GM18951 (cell line): ENCODE measurements at regions not wholly inside any gene's neighbourhood (a gene's known extent, or its start where the extent isn't known, plus 50 kb on each side); places are given as distances from the start of the nearest gene placed in this dataset.

Experiments
- POLR2A ChIP-seq: IDR thresholded peaks from 4 replicates; pipeline ENCODE4 v1.6.1; 2011; ENCODE audit warnings: mild to moderate bottlenecking; ENCODE audit not compliant: insufficient read length, insufficient read depth; ENCODE audit errors: extremely low read depth
- in situ Hi-C: fragments of 300-500 bp; cut with MboI; formaldehyde crosslinking; loops from one replicate; pipeline ENCODE4 v1.12.0; 2022; ENCODE audit warnings: low sequenced_read_pairs, mixed read lengths, inconsistent platforms; ENCODE audit not compliant: unreplicated experiment

- no peak for TF ChIP-seq POLR2A
- in situ Hi-C loops: no loop called here
These were observed 72.1 kb upstream of the ZNF618 start for GRCh38 chr9:113803811-113804589.

- in situ Hi-C loops: no loop called here
- TF ChIP-seq POLR2A: no peak
These were observed 70.5 kb upstream of the ZNF618 start for GRCh38 chr9:113805486-113806132.

GRCh38 chr9:113807173-113808061, 68.7 kb upstream of the ZNF618 start:
- in situ Hi-C loops: no loop called here

GRCh38 chr9:113808391-113809358, 67.4 kb upstream of the ZNF618 start:
- no peak for TF ChIP-seq POLR2A
- in situ Hi-C loops: no loop called here

More at GRCh38 chr9:113807173-113808061, 68.7 kb upstream of the ZNF618 start:
- TF ChIP-seq POLR2A: no peak

GRCh38 chr9:113817171-113817570, 58.9 kb upstream of the ZNF618 start:
- in situ Hi-C loops: no loop called here

GRCh38 chr9:113818391-113818790, 57.7 kb upstream of the ZNF618 start:
- no peak for TF ChIP-seq POLR2A

More at GRCh38 chr9:113817171-113817570, 58.9 kb upstream of the ZNF618 start:
- TF ChIP-seq POLR2A: no peak

GRCh38 chr9:113822315-113822714, 53.8 kb upstream of the ZNF618 start:
- no peak for TF ChIP-seq POLR2A
- in situ Hi-C loops: no loop called here

More at GRCh38 chr9:113818391-113818790, 57.7 kb upstream of the ZNF618 start:
- in situ Hi-C loops: no loop called here

- in situ Hi-C loops: no loop called here
- no peak for TF ChIP-seq POLR2A
These were observed 52.7 kb upstream of the ZNF618 start for GRCh38 chr9:113823421-113823820.
